GM12875 (cell line): ENCODE measurements at regions not wholly inside any gene's neighbourhood (a gene's known extent, or its start where the extent isn't known, plus 50 kb on each side); places are given as distances from the start of the nearest gene placed in this dataset.
"Not testable (repeated sequence)": the region's sequence is repeated elsewhere in the genome, so short reads cannot be mapped to it uniquely, and the experiment has no call there.

Experiments used
- H3K4me3 ChIP-seq: one replicate; pipeline ENCODE4 v1.5.1; 2011; ENCODE audit warnings: low read depth, low read length, control low read depth
- TF ChIP-seq, protein P1 (sequence below): IDR thresholded peaks from 2 replicates; pipeline ENCODE4 v1.5.1; 2011; ENCODE audit warnings: low read depth, mild to moderate bottlenecking, control low read depth, inconsistent platforms, low read length, moderate library complexity, borderline replicate concordance; ENCODE audit not compliant: insufficient read depth

DNA sequence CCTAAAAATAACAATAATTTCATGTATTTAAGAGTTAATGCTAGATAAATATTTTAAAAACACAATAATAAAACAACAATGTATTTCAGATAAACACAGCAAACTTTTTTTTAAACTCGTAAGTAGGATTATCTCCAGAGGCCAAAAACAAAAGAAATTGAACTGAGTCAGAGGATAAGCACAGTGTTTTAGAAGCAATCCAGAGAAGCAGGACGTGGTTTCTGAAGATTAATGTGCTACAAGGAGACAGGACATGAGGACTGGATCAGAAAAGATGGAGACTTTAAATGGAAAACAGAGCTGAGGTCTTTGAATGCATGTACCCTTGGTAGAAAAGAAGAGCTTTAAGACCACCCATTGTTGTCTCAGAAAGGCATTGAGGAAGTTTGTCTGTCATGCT, 491.2 kb upstream of the TLE4 start:
- H3K4me3 ChIP-seq: no peak overlapping the region
- TF ChIP-seq, protein P1, sequence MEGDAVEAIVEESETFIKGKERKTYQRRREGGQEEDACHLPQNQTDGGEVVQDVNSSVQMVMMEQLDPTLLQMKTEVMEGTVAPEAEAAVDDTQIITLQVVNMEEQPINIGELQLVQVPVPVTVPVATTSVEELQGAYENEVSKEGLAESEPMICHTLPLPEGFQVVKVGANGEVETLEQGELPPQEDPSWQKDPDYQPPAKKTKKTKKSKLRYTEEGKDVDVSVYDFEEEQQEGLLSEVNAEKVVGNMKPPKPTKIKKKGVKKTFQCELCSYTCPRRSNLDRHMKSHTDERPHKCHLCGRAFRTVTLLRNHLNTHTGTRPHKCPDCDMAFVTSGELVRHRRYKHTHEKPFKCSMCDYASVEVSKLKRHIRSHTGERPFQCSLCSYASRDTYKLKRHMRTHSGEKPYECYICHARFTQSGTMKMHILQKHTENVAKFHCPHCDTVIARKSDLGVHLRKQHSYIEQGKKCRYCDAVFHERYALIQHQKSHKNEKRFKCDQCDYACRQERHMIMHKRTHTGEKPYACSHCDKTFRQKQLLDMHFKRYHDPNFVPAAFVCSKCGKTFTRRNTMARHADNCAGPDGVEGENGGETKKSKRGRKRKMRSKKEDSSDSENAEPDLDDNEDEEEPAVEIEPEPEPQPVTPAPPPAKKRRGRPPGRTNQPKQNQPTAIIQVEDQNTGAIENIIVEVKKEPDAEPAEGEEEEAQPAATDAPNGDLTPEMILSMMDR: no peak

DNA sequence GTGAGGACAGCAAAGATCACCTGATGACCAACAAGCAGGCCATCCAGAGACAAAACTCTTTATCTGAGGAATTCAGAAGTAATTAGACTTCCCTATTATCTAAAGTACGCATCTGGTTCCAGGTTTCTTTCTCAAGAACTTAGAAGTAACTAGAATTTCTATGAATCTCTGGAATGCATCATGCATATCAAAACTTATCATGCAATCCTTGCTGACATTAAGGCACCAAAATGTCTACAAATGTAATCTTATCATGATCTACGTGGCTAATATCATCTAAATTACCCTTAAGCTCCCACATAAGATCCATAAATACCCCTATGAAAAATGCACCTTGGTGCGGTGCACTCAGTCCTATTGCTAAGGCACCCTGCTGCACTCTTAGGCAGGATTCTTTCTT, 488.1 kb upstream of the TLE4 start:
- TF ChIP-seq, protein P1: no peak

DNA sequence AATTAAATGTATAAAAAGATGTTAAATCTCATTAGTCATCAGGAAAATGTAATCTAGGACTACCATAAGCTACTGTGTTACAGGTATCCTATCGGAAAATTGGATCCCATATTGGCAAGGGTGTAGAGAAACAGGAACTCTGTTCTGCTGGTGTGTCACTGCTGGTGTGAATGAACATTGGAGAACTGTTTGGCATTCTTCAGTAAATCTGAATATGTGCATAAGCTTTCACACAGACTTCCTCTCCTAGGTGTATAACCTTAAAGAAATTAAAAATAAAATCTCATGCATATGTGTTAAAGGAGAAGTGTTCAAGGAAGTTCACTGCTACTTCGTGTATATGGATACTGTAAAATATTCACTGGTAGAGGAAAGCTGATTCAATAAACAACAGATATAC, 484.6 kb upstream of the TLE4 start:
- no peak overlapping the region for H3K4me3 ChIP-seq
- TF ChIP-seq, protein P1: no peak

More for the DNA sequence above, 488.1 kb upstream of the TLE4 start:
- no peak overlapping the region for H3K4me3 ChIP-seq

DNA sequence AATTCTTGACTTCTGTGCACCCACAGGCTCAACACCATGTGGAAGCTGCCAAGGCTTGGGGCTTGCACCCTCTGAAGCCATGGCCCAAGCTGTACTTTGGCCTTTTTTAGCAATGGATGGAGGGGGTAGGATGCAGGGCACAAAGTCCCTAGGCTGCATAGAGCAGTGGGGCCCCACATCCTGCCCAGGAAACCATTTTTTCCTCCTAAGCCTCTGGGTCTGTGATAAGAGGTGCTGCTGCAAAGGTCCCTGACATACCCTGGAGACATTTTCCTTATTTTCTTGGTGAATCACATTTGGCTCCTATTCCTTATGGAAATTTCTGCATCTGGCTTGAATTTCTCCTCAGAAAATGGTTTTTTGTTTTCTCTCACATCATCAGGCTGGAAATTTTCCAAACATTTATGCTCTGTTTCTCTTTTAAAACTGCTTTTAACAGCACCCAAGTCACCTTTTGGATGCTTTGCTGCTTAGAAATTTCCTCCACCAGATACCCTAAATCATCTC, 482.7 kb upstream of the TLE4 start:
- TF ChIP-seq, protein P1: no peak

DNA sequence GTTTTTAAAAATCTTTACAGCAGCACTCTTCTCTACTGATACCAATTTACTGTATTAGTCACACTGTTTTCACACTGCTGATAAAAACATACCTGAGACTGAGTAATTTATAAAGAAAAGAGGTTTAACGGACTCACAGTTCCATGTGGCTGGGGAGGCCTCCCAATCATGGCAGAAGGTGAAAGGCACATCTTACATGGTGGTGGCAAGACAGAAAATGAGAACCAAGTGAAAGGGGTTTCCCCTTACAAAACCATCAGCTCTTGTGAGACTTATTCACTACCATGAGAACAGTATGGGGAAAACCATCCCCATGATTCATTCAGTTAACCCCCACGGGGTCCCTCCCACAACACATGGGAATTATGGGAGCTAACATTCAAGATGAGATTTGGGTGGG, 481.9 kb upstream of the TLE4 start:
- H3K4me3 ChIP-seq: not testable (repeated sequence)

More for the DNA sequence above, 482.7 kb upstream of the TLE4 start:
- H3K4me3 ChIP-seq: no peak overlapping the region

DNA sequence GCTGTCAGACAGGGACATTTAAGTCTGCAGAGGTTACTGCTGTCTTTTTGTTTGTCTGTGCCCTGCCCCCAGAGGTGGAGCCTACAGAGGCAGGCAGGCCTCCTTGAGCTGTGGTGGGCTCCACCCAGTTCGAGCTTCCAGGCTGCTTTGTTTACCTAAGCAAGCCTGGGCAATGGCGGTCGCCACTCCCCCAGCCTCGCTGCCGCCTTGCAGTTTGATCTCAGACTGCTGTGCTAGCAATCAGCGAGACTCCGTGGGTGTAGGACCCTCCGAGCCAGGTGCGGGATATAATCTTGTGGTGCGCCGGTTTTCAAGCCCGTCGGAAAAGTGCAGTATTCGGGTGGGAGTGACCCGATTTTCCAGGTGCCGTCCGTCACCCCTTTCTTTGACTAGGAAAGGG, 468.5 kb upstream of the TLE4 start:
- H3K4me3 ChIP-seq: not testable (repeated sequence)

DNA sequence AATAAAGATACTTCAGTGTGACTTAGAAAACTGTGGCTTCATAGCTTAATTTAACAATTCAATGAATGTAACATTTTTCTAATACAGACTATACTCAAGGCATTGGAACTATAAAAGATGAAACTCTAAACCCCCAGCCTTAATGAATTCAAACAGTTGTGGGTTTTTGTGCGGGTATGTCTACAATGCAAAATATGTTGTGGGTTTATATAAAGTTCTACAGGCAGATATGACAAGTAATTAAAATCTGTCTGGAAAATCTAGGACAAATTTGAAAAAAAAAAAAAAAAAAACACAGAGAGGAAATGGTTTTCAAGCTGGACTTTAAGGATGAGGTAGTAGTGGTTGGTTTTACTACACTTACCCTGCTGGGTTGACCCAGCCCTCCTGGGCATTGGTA, 467.5 kb upstream of the TLE4 start:
- TF ChIP-seq, protein P1: no peak
- H3K4me3 ChIP-seq: no peak overlapping the region

DNA sequence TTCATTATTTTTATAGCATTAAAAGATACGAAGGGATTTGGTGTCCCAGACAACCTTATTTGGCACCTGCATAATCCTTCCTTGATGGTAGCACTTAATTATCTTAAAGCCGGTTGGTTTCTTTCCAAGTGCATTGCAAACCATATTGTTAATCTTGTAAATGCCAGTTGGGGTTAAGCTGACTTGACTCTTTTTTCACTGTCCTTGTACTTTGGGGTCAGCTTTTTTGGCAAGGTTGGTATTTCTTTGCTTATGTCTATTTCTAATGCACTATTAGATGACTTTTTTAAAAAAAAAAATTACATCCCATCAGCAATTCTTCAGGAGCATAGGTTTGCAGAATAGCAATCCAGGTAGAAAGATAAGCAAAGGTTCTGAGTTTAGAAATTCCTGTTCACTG, 466.8 kb upstream of the TLE4 start:
- no peak overlapping the region for H3K4me3 ChIP-seq
- TF ChIP-seq, protein P1: no peak
